ENCODE measurements at regions not wholly inside any gene's neighbourhood (a gene's known extent, or its start where the extent isn't known, plus 50 kb on each side); places are given as distances from the start of the nearest gene placed in this dataset.

- TF ChIP-seq, protein P1, sequence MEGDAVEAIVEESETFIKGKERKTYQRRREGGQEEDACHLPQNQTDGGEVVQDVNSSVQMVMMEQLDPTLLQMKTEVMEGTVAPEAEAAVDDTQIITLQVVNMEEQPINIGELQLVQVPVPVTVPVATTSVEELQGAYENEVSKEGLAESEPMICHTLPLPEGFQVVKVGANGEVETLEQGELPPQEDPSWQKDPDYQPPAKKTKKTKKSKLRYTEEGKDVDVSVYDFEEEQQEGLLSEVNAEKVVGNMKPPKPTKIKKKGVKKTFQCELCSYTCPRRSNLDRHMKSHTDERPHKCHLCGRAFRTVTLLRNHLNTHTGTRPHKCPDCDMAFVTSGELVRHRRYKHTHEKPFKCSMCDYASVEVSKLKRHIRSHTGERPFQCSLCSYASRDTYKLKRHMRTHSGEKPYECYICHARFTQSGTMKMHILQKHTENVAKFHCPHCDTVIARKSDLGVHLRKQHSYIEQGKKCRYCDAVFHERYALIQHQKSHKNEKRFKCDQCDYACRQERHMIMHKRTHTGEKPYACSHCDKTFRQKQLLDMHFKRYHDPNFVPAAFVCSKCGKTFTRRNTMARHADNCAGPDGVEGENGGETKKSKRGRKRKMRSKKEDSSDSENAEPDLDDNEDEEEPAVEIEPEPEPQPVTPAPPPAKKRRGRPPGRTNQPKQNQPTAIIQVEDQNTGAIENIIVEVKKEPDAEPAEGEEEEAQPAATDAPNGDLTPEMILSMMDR (conservative IDR thresholded peaks at IDR 0.05; ENCODE audit: low read depth, low read length) = no peak
- H3K4me3 ChIP-seq (ENCODE audit: low read length) = no peak overlapping the region
- DNase-seq (ENCODE audit: low read depth) = no peak
These were observed 414.2 kb downstream of the GABRB3 start for GRCh38 chr15:26358708-26359107.

DNA sequence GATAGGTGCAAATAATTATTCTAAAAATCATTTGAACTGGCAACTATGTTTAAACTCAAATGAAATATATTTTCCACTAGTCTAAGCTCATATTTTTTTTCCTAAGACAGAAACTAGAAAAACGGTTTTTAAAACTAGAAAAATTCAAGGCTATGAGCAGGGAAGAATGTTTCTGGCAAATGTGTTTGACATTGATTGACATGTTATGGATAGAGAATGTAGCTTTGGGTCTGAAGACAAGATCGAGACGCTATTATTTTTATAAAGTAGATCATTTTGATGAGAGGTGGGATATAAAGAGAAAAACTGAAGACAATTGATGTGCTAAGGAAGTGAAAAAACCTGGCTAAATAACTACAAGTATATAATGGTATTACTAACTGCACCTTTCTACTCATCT lies 415.2 kb downstream of the GABRB3 start:
- no peak overlapping the region for H3K4me3 ChIP-seq (ENCODE audit: low read length)
- no peak for DNase-seq (ENCODE audit: low read depth)
- TF ChIP-seq, protein P1 (conservative IDR thresholded peaks at IDR 0.05; ENCODE audit: low read depth, low read length) = no peak

DNA sequence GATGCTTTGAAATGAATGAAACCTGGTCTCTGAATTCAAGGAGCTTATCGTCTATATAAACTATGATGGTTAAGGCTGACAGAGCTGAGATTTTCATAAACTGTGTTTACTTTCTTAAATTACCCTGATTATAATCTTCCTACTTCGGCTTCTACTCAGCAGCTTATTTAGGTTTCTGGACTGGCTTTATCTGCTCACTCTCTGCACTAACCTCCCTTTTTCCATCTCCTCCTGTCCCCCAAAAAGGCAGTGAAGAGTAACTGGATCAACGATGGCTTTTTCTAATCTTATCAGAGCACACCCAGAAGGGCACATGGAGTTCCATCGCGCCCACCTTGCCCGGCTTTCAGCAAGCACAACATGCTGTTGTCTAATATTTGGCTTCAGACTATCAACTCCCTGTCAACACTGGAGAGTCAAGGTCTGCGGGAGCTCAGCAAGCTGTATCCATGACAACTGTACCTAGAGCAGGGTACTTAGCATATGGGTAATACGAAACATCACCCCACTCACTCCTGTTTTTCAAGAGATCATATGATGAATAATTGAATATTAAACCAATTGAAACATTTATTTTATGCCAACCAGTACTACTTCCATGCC lies 417.3 kb downstream of the GABRB3 start:
- DNase-seq (ENCODE audit: low read depth) = no peak
- H3K4me3 ChIP-seq (ENCODE audit: low read length) = no peak overlapping the region
- TF ChIP-seq, protein P1 (conservative IDR thresholded peaks at IDR 0.05; ENCODE audit: low read depth, low read length) = no peak

GRCh38 chr15:26352909-26353308 lies 420.0 kb downstream of the GABRB3 start:
- no peak overlapping the region for H3K4me3 ChIP-seq (ENCODE audit: low read length)
- TF ChIP-seq, protein P1 (conservative IDR thresholded peaks at IDR 0.05; ENCODE audit: low read depth, low read length) = no peak
- DNase-seq (ENCODE audit: low read depth) = no peak

GRCh38 chr15:26352406-26352805 lies 420.5 kb downstream of the GABRB3 start:
- no peak overlapping the region for H3K4me3 ChIP-seq (ENCODE audit: low read length)
- TF ChIP-seq, protein P1 (conservative IDR thresholded peaks at IDR 0.05; ENCODE audit: low read depth, low read length) = no peak
- no peak for DNase-seq (ENCODE audit: low read depth)

DNA sequence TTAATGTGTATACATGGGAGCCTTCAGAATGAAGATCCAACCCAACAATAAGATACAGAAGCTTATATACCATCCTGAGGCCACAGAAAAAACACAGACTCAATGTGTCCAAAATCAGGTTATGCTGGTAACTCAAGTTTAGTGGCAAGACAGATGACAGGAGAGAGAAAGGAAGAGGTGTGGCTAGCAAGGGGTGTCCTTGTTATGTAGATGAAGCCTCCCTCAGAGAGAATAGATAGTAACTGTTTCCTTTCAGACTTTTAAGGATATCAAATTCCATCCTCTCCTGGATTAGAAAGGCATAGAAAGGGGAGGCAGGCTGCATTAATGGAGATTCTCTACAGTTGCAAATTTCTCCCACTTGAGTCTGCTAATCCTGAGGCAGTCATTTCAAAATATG lies 447.4 kb downstream of the GABRB3 start:
- H3K4me3 ChIP-seq (ENCODE audit: low read length) = no peak overlapping the region
- TF ChIP-seq, protein P1 (conservative IDR thresholded peaks at IDR 0.05; ENCODE audit: low read depth, low read length) = no peak
- no peak for DNase-seq (ENCODE audit: low read depth)

GRCh38 chr15:26323566-26323965 lies 449.3 kb downstream of the GABRB3 start:
- no peak overlapping the region for H3K4me3 ChIP-seq (ENCODE audit: low read length)
- TF ChIP-seq, protein P1 (conservative IDR thresholded peaks at IDR 0.05; ENCODE audit: low read depth, low read length) = no peak
- no peak for DNase-seq (ENCODE audit: low read depth)

Measured in retinal pigment epithelial cell (primary cell).